Esophagus muscularis mucosa (tissue), 4 donors: ENCODE measurements at regions not wholly inside any gene's neighbourhood (a gene's known extent, or its start where the extent isn't known, plus 50 kb on each side); places are given as distances from the start of the nearest gene placed in this dataset.

Source experiments
- DNase-seq: peaks from one replicate; pipeline ENCODE4 v3.0.0-alpha.2; 2017; ENCODE audit errors: extremely low spot score
- H3K27ac ChIP-seq, 4 donors: fragments of 200-600 bp; sonication (generic); replicated peaks in 1 of 4; 1 replicate in 3 of 4; 2 replicates in 1 of 4; pipeline ENCODE4 v1.5.1; 2016 to 2019; ENCODE audit warnings: mild to moderate bottlenecking in 1 of 4
- H3K27me3 ChIP-seq, 4 donors: fragments of 200-600 bp; sonication (generic); one replicate each; pipeline versions ENCODE4 v1.5.1 to v1.6.0; 2016 to 2019
- H3K36me3 ChIP-seq, 4 donors: fragments of 200-600 bp; sonication (generic); one replicate each; pipeline ENCODE4 v1.5.1; 2016 to 2019
- H3K4me1 ChIP-seq, 4 donors: fragments of 200-600 bp; sonication (generic); one replicate each; pipeline ENCODE4 v1.5.1; 2016 to 2019
- H3K4me3 ChIP-seq, 4 donors: fragments of 200-600 bp; sonication (generic); 1 replicate in 2 of 4; 2 replicates in 2 of 4; pipeline ENCODE4 v1.5.1; 2016 to 2019; ENCODE audit warnings: mild to moderate bottlenecking in 4 of 4, moderate library complexity in 1 of 4
- H3K9me3 ChIP-seq, 4 donors: fragments of 200-600 bp; sonication (generic); 1 replicate in 3 of 4; 2 replicates in 1 of 4; pipeline ENCODE4 v1.5.1; 2016 to 2019
- EP300 ChIP-seq: sonication (generic); formaldehyde crosslinking; IDR thresholded peaks from one replicate; pipeline ENCODE4 v1.6.1; 2017; ENCODE audit warnings: antibody characterized with exemption
- POLR2A ChIP-seq: fragments of 450-650 bp; IDR thresholded peaks from one replicate; pipeline ENCODE4 v1.6.1; 2017; ENCODE audit warnings: antibody characterized with exemption, moderate library complexity, mild to moderate bottlenecking, low read depth
- POLR2AphosphoS5 ChIP-seq, 2 donors: sonication (generic); formaldehyde crosslinking; IDR thresholded peaks; one replicate each; pipeline ENCODE4 v1.6.1; 2017; ENCODE audit warnings: antibody characterized with exemption in 2 of 2
- WGBS: methylation state at CpG from one replicate; pipeline ENCODE4 v1.1.5; 2018; 5-methylcytosine and 5-hydroxymethylcytosine counted together
- intact Hi-C: fragments of 100-400 bp; cut with DNase I; formaldehyde crosslinking; loops from one replicate; pipeline ENCODE4 v1.15.1; 2023
- TF ChIP-seq, protein P1 (sequence below), 3 experiments: fragments of 200-600 bp in 2 of 3; fragments of 450-650 bp in 1 of 3; sonication (generic) in 2 of 3; IDR thresholded peaks; one replicate each; pipeline ENCODE4 v1.5.1; 2017 to 2019; ENCODE audit warnings: antibody characterized with exemption in 3 of 3, mild to moderate bottlenecking in 2 of 3, moderate library complexity in 1 of 3

DNA sequence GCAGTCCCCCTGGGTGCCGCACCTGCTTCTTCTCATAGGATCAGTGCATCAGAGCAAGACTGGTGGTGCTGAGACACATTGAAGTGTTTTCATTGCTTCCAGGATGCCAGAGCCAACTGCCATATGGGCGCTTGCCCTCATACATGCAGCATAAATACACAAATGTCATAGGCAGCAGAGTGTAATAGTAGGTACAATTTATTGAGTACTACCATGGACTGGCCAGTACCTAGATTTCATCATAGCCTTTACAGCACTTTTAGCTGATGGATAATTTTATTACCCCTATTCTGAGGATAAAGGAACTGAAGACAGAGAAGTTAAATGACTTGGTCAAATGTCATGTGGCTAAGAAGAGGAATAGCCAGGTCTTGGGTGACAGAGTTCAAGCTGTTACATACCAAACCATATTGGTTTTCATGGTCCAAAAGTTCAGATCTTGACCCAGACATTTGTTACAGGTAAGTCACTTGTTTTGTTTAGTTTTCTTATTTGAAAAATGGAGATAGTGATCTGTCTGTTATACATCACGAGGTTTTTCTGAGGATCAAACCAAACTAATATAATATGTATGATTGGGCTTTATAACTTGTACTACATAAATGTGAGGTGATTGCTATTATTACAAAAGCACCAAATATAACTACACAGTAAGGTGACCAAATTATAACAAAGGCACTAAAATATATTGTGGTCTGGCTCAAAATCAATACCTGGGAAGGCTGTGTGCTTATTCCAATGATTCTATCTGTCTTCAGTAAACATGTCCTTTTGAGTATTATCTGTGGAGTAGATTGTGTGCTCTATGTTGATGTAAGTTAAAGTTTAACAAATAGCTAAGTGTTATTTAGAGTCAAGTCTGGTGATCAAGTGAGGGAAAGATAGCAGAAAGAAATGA lies 151.9 kb upstream of the CYRIA start:
- no peaks in the 10 kb centered on the region for H3K36me3 ChIP-seq
- no peak overlapping the region for H3K27ac ChIP-seq
- no peak for DNase-seq
- TF ChIP-seq POLR2A (no peak), POLR2AphosphoS5 (IDR thresholded peaks at IDR 0.05) (no peak), EP300 (no peak)
- TF ChIP-seq, protein P1, sequence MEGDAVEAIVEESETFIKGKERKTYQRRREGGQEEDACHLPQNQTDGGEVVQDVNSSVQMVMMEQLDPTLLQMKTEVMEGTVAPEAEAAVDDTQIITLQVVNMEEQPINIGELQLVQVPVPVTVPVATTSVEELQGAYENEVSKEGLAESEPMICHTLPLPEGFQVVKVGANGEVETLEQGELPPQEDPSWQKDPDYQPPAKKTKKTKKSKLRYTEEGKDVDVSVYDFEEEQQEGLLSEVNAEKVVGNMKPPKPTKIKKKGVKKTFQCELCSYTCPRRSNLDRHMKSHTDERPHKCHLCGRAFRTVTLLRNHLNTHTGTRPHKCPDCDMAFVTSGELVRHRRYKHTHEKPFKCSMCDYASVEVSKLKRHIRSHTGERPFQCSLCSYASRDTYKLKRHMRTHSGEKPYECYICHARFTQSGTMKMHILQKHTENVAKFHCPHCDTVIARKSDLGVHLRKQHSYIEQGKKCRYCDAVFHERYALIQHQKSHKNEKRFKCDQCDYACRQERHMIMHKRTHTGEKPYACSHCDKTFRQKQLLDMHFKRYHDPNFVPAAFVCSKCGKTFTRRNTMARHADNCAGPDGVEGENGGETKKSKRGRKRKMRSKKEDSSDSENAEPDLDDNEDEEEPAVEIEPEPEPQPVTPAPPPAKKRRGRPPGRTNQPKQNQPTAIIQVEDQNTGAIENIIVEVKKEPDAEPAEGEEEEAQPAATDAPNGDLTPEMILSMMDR (IDR thresholded peaks at IDR 0.05), result no peak
- intact Hi-C loops, result no loop called here
- H3K27me3 ChIP-seq, result no peaks in the 10 kb centered on the region
- no peak overlapping the region for H3K4me3 ChIP-seq
- no peaks in the 10 kb centered on the region for H3K9me3 ChIP-seq
- 81% methylated on average over 3 of the region's 3 CpGs for WGBS
- H3K4me1 ChIP-seq, result no peaks in the 10 kb centered on the region

DNA sequence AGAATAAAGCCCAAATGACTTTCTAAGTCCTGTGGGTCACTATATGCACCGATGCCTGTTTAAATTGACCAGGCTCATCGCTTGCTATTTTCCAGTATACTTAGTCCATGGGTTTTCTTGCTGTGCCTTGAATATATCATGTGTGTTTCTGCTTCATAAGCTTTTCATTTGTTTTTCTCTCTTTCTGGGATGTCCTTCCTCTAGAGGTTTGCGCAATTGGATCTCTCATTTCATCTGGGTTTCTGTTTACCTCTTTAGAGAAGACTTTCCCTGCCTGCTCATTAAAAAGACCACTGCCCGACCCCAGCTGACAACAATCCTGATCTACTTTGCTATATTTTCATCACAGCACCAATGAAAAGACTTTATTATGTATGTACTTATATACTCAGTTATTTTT lies 150.9 kb upstream of the CYRIA start:
- Histone ChIP-seq H3K27me3 (no peaks in the 10 kb centered on the region), H3K4me1 (no peaks in the 10 kb centered on the region), H3K36me3 (no peaks in the 10 kb centered on the region), H3K27ac (no peak overlapping the region), H3K4me3 (no peak overlapping the region), H3K9me3 (no peaks in the 10 kb centered on the region)
- intact Hi-C loops, result no loop called here
- 85% methylated on average over 4 of the region's 4 CpGs for WGBS
- TF ChIP-seq, protein P1 (IDR thresholded peaks at IDR 0.05), result no peak
- TF ChIP-seq EP300 (no peak), POLR2A (no peak), POLR2AphosphoS5 (IDR thresholded peaks at IDR 0.05) (no peak)
- DNase-seq, result no peak

DNA sequence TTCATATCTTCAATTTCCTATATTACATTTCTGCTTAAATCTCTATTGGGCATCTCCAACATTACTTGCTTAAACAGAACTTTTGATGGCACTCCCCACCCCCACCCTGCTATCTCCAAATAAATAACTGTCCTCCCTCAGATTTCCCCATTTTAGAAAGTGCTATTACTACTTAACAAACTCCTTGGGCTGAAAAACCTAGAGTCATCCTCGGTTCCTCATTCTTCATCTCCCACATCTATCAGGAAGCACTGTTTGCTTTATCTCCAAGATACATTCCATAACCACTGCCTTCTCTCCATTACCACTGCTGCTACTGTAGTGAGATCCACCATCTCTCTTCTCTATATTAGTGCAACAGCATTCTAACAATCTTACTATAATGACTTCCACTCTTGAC lies 150.4 kb upstream of the CYRIA start:
- no peak for TF ChIP-seq POLR2A
- TF ChIP-seq EP300, result no peak
- no peak for TF ChIP-seq POLR2AphosphoS5 (IDR thresholded peaks at IDR 0.05)
- TF ChIP-seq, protein P1 (IDR thresholded peaks at IDR 0.05), result no peak
- H3K27me3 ChIP-seq, result no peaks in the 10 kb centered on the region
- no peaks in the 10 kb centered on the region for H3K4me1 ChIP-seq
- no peaks in the 10 kb centered on the region for H3K9me3 ChIP-seq
- 70% methylated on average over 1 of the region's 1 CpG for WGBS
- no peaks in the 10 kb centered on the region for H3K36me3 ChIP-seq
- intact Hi-C loops, result no loop called here
- DNase-seq, result no peak
- H3K4me3 ChIP-seq, result no peak overlapping the region
- H3K27ac ChIP-seq, result no peak overlapping the region

DNA sequence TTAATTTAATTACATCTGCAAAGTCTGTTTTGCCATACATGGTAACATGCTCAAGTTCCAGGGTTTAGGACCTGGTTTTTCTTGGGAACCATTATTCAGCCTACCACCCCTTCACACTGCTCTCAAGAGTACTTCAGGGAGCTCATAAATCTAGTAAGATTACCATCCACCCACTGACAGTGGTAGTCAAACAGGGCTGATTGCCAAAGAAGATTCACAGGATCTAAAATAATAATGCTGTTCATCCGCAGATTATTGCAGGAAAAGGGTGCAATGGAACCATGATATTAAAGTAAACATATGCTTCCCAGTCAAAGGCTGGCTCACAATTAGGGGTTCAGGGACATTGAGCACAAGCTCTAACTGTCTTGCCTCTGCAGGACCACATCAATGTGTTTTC lies 148.0 kb upstream of the CYRIA start:
- intact Hi-C loops, result no loop called here
- Histone ChIP-seq H3K4me3 (no peak overlapping the region), H3K27me3 (no peaks in the 10 kb centered on the region), H3K9me3 (no peaks in the 10 kb centered on the region), H3K36me3 (no peaks in the 10 kb centered on the region), H3K27ac (no peak overlapping the region), H3K4me1 (no peaks in the 10 kb centered on the region)
- WGBS, result 81% methylated on average over 1 of the region's 1 CpG
- no peak for DNase-seq
- no peak for TF ChIP-seq EP300
- TF ChIP-seq POLR2AphosphoS5 (IDR thresholded peaks at IDR 0.05), result no peak
- no peak for TF ChIP-seq POLR2A
- TF ChIP-seq, protein P1 (IDR thresholded peaks at IDR 0.05), result no peak
